H1 (cell line): ENCODE measurements at regions not wholly inside any gene's neighbourhood (a gene's known extent, or its start where the extent isn't known, plus 50 kb on each side); places are given as distances from the start of the nearest gene placed in this dataset.

Experiments used
- CTCF ChIA-PET: fragments of 300-600 bp; sonication (Branson Sonifier 250); formaldehyde crosslinking; loops from one replicate; lab custom pipeline; 2021; ENCODE audit not compliant: partially characterized antibody; lab: Charles Lee
- POLR2A ChIA-PET: fragments of 300-600 bp; sonication (Branson Sonifier 250); formaldehyde crosslinking; loops from one replicate; lab custom pipeline; 2021; ENCODE audit warnings: inconsistent platforms; ENCODE audit not compliant: partially characterized antibody; lab: Charles Lee
- DNase-seq, 2 experiments: peaks; one replicate each; pipeline versions ENCODE4 v3.0.0 to v3.0.0-alpha.2; 2010 to 2022; ENCODE audit warnings: low spot score in 2 of 2, low read depth in 1 of 2, mixed read lengths in 1 of 2
- FAIRE-seq: peaks from 2 replicates; lab custom pipeline; 2011; peaks lifted over from hg19 to GRCh38; lab: Jason Lieb, UNC
- H2AFZ ChIP-seq: 2 replicates; pipeline ENCODE4 v1.8.1; 2012; ENCODE audit warnings: low read length, inconsistent platforms
- H2AK5ac ChIP-seq: 2 replicates; pipeline ENCODE4 v1.6.1; 2013; ENCODE audit warnings: low read depth, low read length
- H2BK120ac ChIP-seq: replicated peaks from 2 replicates; pipeline ENCODE3; 2013; ENCODE audit warnings: low read depth, low read length, inconsistent platforms
- H2BK12ac ChIP-seq: 2 replicates; pipeline ENCODE4 v1.6.1; 2013; ENCODE audit warnings: low read depth, low read length
- H2BK15ac ChIP-seq: 2 replicates; pipeline ENCODE4 v1.6.1; 2013; ENCODE audit warnings: low read length
- H2BK20ac ChIP-seq: 2 replicates; pipeline ENCODE4 v1.6.1; 2013; ENCODE audit warnings: low read length
- H2BK5ac ChIP-seq: 2 replicates; pipeline ENCODE4 v1.6.1; 2013; ENCODE audit warnings: low read depth, low read length
- H3K14ac ChIP-seq: 2 replicates; pipeline ENCODE4 v1.6.1; 2013; ENCODE audit warnings: inconsistent platforms; ENCODE audit not compliant: insufficient read length
- H3K18ac ChIP-seq: 2 replicates; pipeline ENCODE4 v1.6.1; 2013; ENCODE audit warnings: low read length; ENCODE audit errors: extremely low read depth
- H3K23ac ChIP-seq: 2 replicates; pipeline ENCODE4 v1.6.1; 2013; ENCODE audit warnings: inconsistent platforms; ENCODE audit not compliant: insufficient read length
- H3K23me2 ChIP-seq: 2 replicates; pipeline ENCODE4 v1.6.1; 2013; ENCODE audit warnings: low read depth, low read length
- H3K27ac ChIP-seq: 2 replicates; pipeline ENCODE4 v1.6.1; 2011; ENCODE audit warnings: low read depth, low read length, inconsistent platforms
- H3K27me3 ChIP-seq, 4 experiments: replicated peaks in 1 of 4; 1 replicate in 1 of 4; 2 replicates in 3 of 4; pipeline versions ENCODE4 v1.6.1 to v1.8.1; 2011 to 2013; ENCODE audit warnings: low read length in 3 of 4, mild to moderate bottlenecking in 3 of 4, inconsistent platforms in 2 of 4, mixed read lengths in 2 of 4, moderate library complexity in 1 of 4; ENCODE audit not compliant: control insufficient read depth in 3 of 4, insufficient read depth in 3 of 4; ENCODE audit errors: extremely low read depth in 1 of 4
- H3K36me3 ChIP-seq, 4 experiments: 2 replicates each; pipeline versions ENCODE4 v1.6.1 to v1.8.1; 2011 to 2013; ENCODE audit warnings: mild to moderate bottlenecking in 4 of 4, low read length in 3 of 4, moderate library complexity in 2 of 4, control low read depth in 1 of 4, inconsistent platforms in 1 of 4; ENCODE audit not compliant: insufficient read depth in 4 of 4, control insufficient read depth in 2 of 4
- H3K4ac ChIP-seq: replicated peaks from 2 replicates; pipeline ENCODE3; 2013; ENCODE audit warnings: low read length, low read depth, mixed read lengths, inconsistent platforms; ENCODE audit not compliant: insufficient read length
- H3K4me1 ChIP-seq, 4 experiments: replicated peaks in 1 of 4; 1 replicate in 1 of 4; 2 replicates in 3 of 4; pipeline versions ENCODE4 v1.6.1 to v1.8.1; 2011 to 2013; ENCODE audit warnings: low read length in 3 of 4, inconsistent platforms in 2 of 4, mixed read lengths in 1 of 4; ENCODE audit not compliant: insufficient read depth in 4 of 4, control insufficient read depth in 3 of 4
- H3K4me2 ChIP-seq, 2 experiments: 2 replicates each; pipeline versions ENCODE4 v1.6.1 to v1.8.1; 2011 to 2013; ENCODE audit warnings: low read depth in 2 of 2, low read length in 2 of 2, control low read depth in 1 of 2, inconsistent platforms in 1 of 2, mild to moderate bottlenecking in 1 of 2; ENCODE audit not compliant: insufficient read depth in 1 of 2
- H3K4me3 ChIP-seq, 4 experiments: fragments of 200-600, 300-600 bp in 1 of 4; sonication (generic), shearing (Covaris generic), sonication (Bioruptor Twin) in 1 of 4; 2 replicates each; pipeline versions ENCODE4 v1.5.1 to v1.8.1; 2011 to 2016; ENCODE audit warnings: low read length in 4 of 4, low read depth in 3 of 4, control low read depth in 2 of 4, inconsistent platforms in 2 of 4, mild to moderate bottlenecking in 2 of 4, mixed read lengths in 1 of 4, moderate library complexity in 1 of 4; ENCODE audit not compliant: insufficient read depth in 2 of 4; ENCODE audit errors: extremely low read depth in 1 of 4
- H3K56ac ChIP-seq: replicated peaks from 2 replicates; pipeline ENCODE3; 2013; ENCODE audit warnings: low read depth, mild to moderate bottlenecking, mixed read lengths, low read length, inconsistent platforms; ENCODE audit not compliant: insufficient read length
- H3K79me1 ChIP-seq: 2 replicates; pipeline ENCODE4 v1.6.1; 2013; ENCODE audit warnings: low read depth, low read length, control low read depth
- H3K79me2 ChIP-seq, 2 experiments: 2 replicates each; pipeline versions ENCODE4 v1.6.1 to v1.8.1; 2012 to 2013; ENCODE audit warnings: low read length in 2 of 2, mild to moderate bottlenecking in 2 of 2, inconsistent platforms in 1 of 2; ENCODE audit not compliant: insufficient read depth in 2 of 2, control insufficient read depth in 1 of 2
- H3K9ac ChIP-seq, 4 experiments: replicated peaks in 1 of 4; 1 replicate in 1 of 4; 2 replicates in 3 of 4; pipeline versions ENCODE4 v1.6.1 to v1.8.1; 2011 to 2013; ENCODE audit warnings: low read depth in 3 of 4, low read length in 3 of 4, control low read depth in 2 of 4, mild to moderate bottlenecking in 2 of 4, moderate library complexity in 2 of 4, inconsistent platforms in 1 of 4; ENCODE audit errors: extremely low read depth in 1 of 4
- H3K9me3 ChIP-seq, 2 experiments: 2 replicates each; pipeline versions ENCODE4 v1.6.1 to v1.8.1; 2012 to 2013; ENCODE audit warnings: mild to moderate bottlenecking in 2 of 2, moderate library complexity in 2 of 2, control low read depth in 1 of 2, inconsistent platforms in 1 of 2, low read depth in 1 of 2, low read length in 1 of 2, mixed read lengths in 1 of 2; ENCODE audit not compliant: insufficient read depth in 2 of 2
- H4K20me1 ChIP-seq, 2 experiments: replicated peaks in 1 of 2; 2 replicates each; pipeline versions ENCODE3 to v1.8.1; 2011 to 2013; ENCODE audit warnings: inconsistent platforms in 2 of 2, low read length in 2 of 2, mild to moderate bottlenecking in 1 of 2; ENCODE audit not compliant: insufficient read depth in 2 of 2, control insufficient read depth in 1 of 2
- H4K5ac ChIP-seq: 2 replicates; pipeline ENCODE4 v1.6.1; 2013; ENCODE audit warnings: low read length, low read depth, mixed read lengths, inconsistent platforms; ENCODE audit not compliant: insufficient read length
- H4K8ac ChIP-seq: 2 replicates; pipeline ENCODE4 v1.8.0; 2013; ENCODE audit warnings: mild to moderate bottlenecking, moderate library complexity, low read length, inconsistent platforms; ENCODE audit not compliant: insufficient read depth; ENCODE audit errors: extremely low read depth
- H4K91ac ChIP-seq: replicated peaks from 2 replicates; pipeline ENCODE3; 2013; ENCODE audit warnings: low read length, mixed read lengths, inconsistent platforms; ENCODE audit not compliant: insufficient read length
- WGBS, 2 experiments: shearing (Covaris generic) in 1 of 2; methylation state at CpG; one replicate each; pipeline versions ENCODE4 v1.1.6 to v1.1.7; 2013 to 2015; ENCODE audit warnings: low lambda C conversion rate in 2 of 2, mixed read lengths in 2 of 2, inconsistent platforms in 1 of 2, low coverage in 1 of 2, missing lambda C conversion rate in 1 of 2; ENCODE audit not compliant: insufficient replicate concordance in 2 of 2, insufficient coverage in 1 of 2, insufficient read length in 1 of 2; ENCODE audit errors: extremely low coverage in 1 of 2, missing lambda C conversion rate in 1 of 2; 5-methylcytosine and 5-hydroxymethylcytosine counted together

- H3K56ac ChIP-seq: no peak overlapping the region
- H3K23ac ChIP-seq: no peak overlapping the region
- no peak overlapping the region for H3K4ac ChIP-seq
- H3K4me3 ChIP-seq: no peak overlapping the region
- DNase-seq: no peak
- no peak overlapping the region for H4K8ac ChIP-seq
- H3K27ac ChIP-seq: no peak overlapping the region
- ChIA-PET POLR2A (no interaction called here), CTCF (interaction anchor here (0.7 kb wide), 1 partner anchor 89 kb away, joined by 4 read pairs; no protein-coding TSS in a partner anchor)
- no peak overlapping the region for H3K18ac ChIP-seq
- no peaks in the 10 kb centered on the region for H3K23me2 ChIP-seq
- FAIRE-seq: no peak
- H2BK12ac ChIP-seq: no peak overlapping the region
- H2BK20ac ChIP-seq: no peak overlapping the region
- H4K20me1 ChIP-seq: no peaks in the 10 kb centered on the region
- H2AFZ ChIP-seq: no peak overlapping the region
- H2BK15ac ChIP-seq: no peak overlapping the region
- no peaks in the 10 kb centered on the region for H3K79me1 ChIP-seq
- H2BK5ac ChIP-seq: no peak overlapping the region
- H3K9ac ChIP-seq: no peak overlapping the region
- no peaks in the 10 kb centered on the region for H3K36me3 ChIP-seq
- WGBS, 2 experiments: 91% methylated on average over 3 of the region's 3 CpGs; no CpG with 5 or more reads in 1 of the 2 experiments
- peaks cover 0 to 6% (median 4%) of the 10 kb centered on the region in 4 experiments; a peak in 5 of 7 replicates for H3K4me1 ChIP-seq
- no peak overlapping the region for H3K4me2 ChIP-seq
- H3K14ac ChIP-seq: no peak overlapping the region
- no peak overlapping the region for H4K91ac ChIP-seq
- H4K5ac ChIP-seq: no peak overlapping the region
- peaks cover 1 to 8% (median 5%) of the 10 kb centered on the region in 4 experiments; a peak in 6 of 7 replicates for H3K27me3 ChIP-seq
- H3K9me3 ChIP-seq: no peaks in the 10 kb centered on the region
- H2BK120ac ChIP-seq: no peak overlapping the region
- no peak overlapping the region for H2AK5ac ChIP-seq
- no peaks in the 10 kb centered on the region for H3K79me2 ChIP-seq
These were observed 105.5 kb downstream of the SOX9 start for GRCh38 chr17:72226322-72226721.
